Glutamatergic neuron (in vitro differentiated cells): ENCODE measurements at regions not wholly inside any gene's neighbourhood (a gene's known extent, or its start where the extent isn't known, plus 50 kb on each side); places are given as distances from the start of the nearest gene placed in this dataset.
"Not testable (repeated sequence)": the region's sequence is repeated elsewhere in the genome, so short reads cannot be mapped to it uniquely, and the experiment has no call there.

Source experiments
- DNase-seq: peaks from one replicate; pipeline ENCODE4 v3.0.0; 2022
- H3K27ac Mint-ChIP-seq: one replicate; pipeline ENCODE4 v1.8.0; 2020; ENCODE audit warnings: mild to moderate bottlenecking, mixed read lengths, inconsistent platforms; ENCODE audit not compliant: unreplicated experiment
- H3K27me3 Mint-ChIP-seq: one replicate; pipeline ENCODE4 v1.8.0; 2020; ENCODE audit warnings: mild to moderate bottlenecking, moderate library complexity, mixed read lengths, inconsistent platforms; ENCODE audit not compliant: unreplicated experiment
- H3K36me3 Mint-ChIP-seq: one replicate; pipeline ENCODE4 v1.8.0; 2020; ENCODE audit warnings: mild to moderate bottlenecking, mixed read lengths, inconsistent platforms; ENCODE audit not compliant: unreplicated experiment
- H3K4me1 Mint-ChIP-seq: one replicate; pipeline ENCODE4 v1.8.0; 2020; ENCODE audit warnings: mild to moderate bottlenecking, low read depth, mixed read lengths, inconsistent platforms; ENCODE audit not compliant: unreplicated experiment
- H3K4me3 Mint-ChIP-seq: one replicate; pipeline ENCODE4 v1.8.0; 2020; ENCODE audit warnings: mild to moderate bottlenecking, mixed read lengths, inconsistent platforms; ENCODE audit not compliant: unreplicated experiment
- H3K9me3 Mint-ChIP-seq: one replicate; pipeline ENCODE4 v1.8.0; 2020; ENCODE audit warnings: mild to moderate bottlenecking, moderate library complexity, mixed read lengths, inconsistent platforms; ENCODE audit not compliant: unreplicated experiment
- TF ChIP-seq, protein P1 (sequence below): fragments of 200-600 bp; sonication (generic); IDR thresholded peaks from one replicate; pipeline ENCODE4 v1.5.0; 2021; ENCODE audit not compliant: partially characterized antibody, unreplicated experiment

DNA sequence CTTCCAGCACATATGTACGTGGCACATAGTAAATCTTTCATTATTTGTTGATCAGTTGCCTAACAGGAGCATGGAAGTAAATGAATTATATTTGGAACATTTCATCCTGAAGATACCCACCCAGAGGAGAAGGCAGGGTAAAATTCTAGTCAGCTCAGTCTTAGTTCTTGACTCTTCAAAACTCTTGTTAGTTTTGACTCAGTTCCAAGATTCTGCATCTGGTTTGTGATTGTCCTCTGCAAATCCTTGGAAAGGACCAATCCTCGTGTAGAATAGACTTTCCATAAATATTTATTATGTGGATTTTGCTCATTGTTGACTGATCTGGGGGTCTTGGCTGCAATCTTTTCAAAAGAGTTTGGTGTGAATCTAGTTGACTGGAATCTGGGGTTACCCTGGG lies 257.5 kb upstream of the FAT1 start:
- H3K27ac Mint-ChIP-seq: no peak overlapping the region
- no peak for DNase-seq
- no peaks in the 10 kb centered on the region for H3K9me3 Mint-ChIP-seq
- TF ChIP-seq, protein P1, sequence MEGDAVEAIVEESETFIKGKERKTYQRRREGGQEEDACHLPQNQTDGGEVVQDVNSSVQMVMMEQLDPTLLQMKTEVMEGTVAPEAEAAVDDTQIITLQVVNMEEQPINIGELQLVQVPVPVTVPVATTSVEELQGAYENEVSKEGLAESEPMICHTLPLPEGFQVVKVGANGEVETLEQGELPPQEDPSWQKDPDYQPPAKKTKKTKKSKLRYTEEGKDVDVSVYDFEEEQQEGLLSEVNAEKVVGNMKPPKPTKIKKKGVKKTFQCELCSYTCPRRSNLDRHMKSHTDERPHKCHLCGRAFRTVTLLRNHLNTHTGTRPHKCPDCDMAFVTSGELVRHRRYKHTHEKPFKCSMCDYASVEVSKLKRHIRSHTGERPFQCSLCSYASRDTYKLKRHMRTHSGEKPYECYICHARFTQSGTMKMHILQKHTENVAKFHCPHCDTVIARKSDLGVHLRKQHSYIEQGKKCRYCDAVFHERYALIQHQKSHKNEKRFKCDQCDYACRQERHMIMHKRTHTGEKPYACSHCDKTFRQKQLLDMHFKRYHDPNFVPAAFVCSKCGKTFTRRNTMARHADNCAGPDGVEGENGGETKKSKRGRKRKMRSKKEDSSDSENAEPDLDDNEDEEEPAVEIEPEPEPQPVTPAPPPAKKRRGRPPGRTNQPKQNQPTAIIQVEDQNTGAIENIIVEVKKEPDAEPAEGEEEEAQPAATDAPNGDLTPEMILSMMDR: no peak
- H3K27me3 Mint-ChIP-seq: no peaks in the 10 kb centered on the region
- H3K36me3 Mint-ChIP-seq: no peaks in the 10 kb centered on the region
- no peak overlapping the region for H3K4me3 Mint-ChIP-seq
- H3K4me1 Mint-ChIP-seq: no peaks in the 10 kb centered on the region

- DNase-seq: no peak
- Mint-ChIP-seq H3K36me3 (no peaks in the 10 kb centered on the region), H3K27me3 (no peaks in the 10 kb centered on the region), H3K27ac (no peak overlapping the region), H3K4me1 (no peaks in the 10 kb centered on the region), H3K4me3 (no peak overlapping the region), H3K9me3 (no peaks in the 10 kb centered on the region)
- TF ChIP-seq, protein P1: no peak
These were observed 258.5 kb upstream of the FAT1 start for GRCh38 chr4:186982160-186982559.

- no peak for DNase-seq
- TF ChIP-seq, protein P1: no peak
- no peaks in the 10 kb centered on the region for H3K27me3 Mint-ChIP-seq
- H3K27ac Mint-ChIP-seq: no peak overlapping the region
- H3K4me3 Mint-ChIP-seq: no peak overlapping the region
- no peaks in the 10 kb centered on the region for H3K9me3 Mint-ChIP-seq
- no peaks in the 10 kb centered on the region for H3K4me1 Mint-ChIP-seq
- H3K36me3 Mint-ChIP-seq: no peaks in the 10 kb centered on the region
These were observed 260.5 kb upstream of the FAT1 start for GRCh38 chr4:186984105-186984644.

DNA sequence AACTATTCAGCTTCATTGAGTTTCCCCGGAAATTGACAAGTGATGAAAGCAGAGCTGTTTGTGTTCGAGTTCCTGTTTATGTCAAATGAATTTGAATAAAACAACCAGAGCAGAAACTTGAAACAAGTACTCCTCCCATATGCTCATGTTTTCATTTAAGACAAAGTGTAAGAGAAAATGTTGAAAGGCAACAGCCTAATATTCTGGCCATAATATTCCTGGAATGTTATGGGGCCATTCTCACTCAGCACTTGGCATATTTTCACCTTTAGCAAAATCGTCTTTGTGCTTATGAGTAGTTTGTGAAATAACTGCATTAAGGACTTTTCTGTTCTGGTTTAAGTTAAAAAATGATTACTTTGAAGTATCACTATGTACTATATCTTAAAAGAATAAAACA lies 276.0 kb upstream of the FAT1 start:
- Mint-ChIP-seq H3K27ac (no peak overlapping the region), H3K9me3 (no peaks in the 10 kb centered on the region), H3K27me3 (peaks cover 1% of the 10 kb centered on the region), H3K4me1 (no peaks in the 10 kb centered on the region), H3K36me3 (no peaks in the 10 kb centered on the region), H3K4me3 (no peak overlapping the region)
- DNase-seq: no peak
- TF ChIP-seq, protein P1: no peak

DNA sequence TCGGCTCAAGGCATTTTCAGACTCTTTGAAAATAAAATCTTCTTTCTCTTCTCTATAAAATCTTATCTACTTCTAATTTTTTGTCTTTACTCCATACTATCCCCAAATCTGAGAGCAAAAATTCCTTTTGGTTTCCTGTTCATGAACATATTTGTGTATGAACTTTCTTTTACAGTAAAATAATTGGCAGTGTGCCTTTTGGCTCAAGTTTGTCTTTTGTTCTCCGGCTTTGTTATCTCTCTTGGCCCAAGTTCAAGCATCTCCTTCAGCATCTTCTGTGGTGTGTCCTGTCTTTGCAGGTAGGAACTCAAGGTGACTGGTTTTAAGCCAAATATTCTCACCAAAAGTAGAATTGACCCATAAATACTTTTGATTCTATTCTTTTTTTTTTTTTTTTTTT lies 276.6 kb upstream of the FAT1 start:
- no peak overlapping the region for H3K27ac Mint-ChIP-seq
- TF ChIP-seq, protein P1: no peak
- H3K4me3 Mint-ChIP-seq: no peak overlapping the region
- H3K27me3 Mint-ChIP-seq: peaks cover 1% of the 10 kb centered on the region
- H3K36me3 Mint-ChIP-seq: no peaks in the 10 kb centered on the region
- DNase-seq: no peak
- no peaks in the 10 kb centered on the region for H3K9me3 Mint-ChIP-seq
- H3K4me1 Mint-ChIP-seq: no peaks in the 10 kb centered on the region

GRCh38 chr4:187002133-187002532 lies 278.5 kb upstream of the FAT1 start:
- not testable (repeated sequence) for H3K4me3 Mint-ChIP-seq

More at GRCh38 chr4:187002133-187002532, 278.5 kb upstream of the FAT1 start:
- H3K27ac Mint-ChIP-seq, H3K36me3 Mint-ChIP-seq, H3K9me3 Mint-ChIP-seq, H3K27me3 Mint-ChIP-seq, H3K4me1 Mint-ChIP-seq, DNase-seq: not testable (repeated sequence)
